ENCODE measurements at regions not wholly inside any gene's neighbourhood (a gene's known extent, or its start where the extent isn't known, plus 50 kb on each side); places are given as distances from the start of the nearest gene placed in this dataset.

DNA sequence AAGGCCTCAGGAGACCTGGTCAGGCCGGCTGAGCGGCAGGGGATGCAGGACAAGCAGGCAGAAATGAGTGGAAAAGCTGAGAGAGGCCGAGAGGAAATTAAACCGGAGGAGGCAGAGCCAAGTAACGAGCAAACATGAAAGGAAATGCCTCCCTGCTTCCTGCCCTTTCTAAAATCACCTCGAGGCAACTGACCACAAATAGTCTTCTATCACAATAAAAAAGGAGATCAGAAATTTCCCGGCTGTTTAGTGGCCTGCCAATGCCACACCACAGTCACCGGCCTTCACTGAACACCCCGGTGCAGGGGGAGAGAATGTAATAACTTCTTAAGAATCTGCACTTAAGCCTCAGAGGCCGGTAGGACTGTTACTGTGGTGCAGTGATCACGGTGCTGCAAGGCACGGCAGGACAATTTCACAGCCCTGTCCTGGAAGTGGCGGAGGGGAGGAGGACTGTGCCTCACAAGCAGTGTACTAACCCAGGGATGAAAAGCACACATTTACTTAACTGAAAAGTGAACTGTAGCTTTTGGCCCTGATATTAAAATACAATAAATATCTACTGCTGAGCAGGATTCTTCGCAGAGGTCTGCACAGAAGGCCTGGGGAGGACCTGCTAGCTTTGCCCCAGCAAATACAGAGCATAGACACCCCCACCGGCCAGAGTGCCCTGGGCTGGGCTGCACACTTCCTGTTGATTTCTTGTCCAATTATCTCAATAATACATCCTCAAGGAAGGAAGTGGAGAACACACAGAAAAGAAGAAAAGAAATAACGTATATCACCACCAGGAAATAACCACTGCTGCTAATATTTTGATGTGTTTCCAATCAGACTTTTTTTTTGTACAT lies 183.5 kb upstream of the NSMCE3 start:
- Histone ChIP-seq H3K27ac (ENCODE audit: insufficient read length, low read depth, low read length) (no peak overlapping the region), H3K18ac (ENCODE audit: insufficient read length, low read depth, low read length) (no peak overlapping the region), H3T11ph (ENCODE audit: low read length) (no peak overlapping the region), H2BK12ac (ENCODE audit: insufficient read length, low read depth, low read length) (no peak overlapping the region), H3K14ac (ENCODE audit: insufficient read depth, low read length) (no peak overlapping the region), H2AK5ac (ENCODE audit: insufficient read length, low read length) (no peak overlapping the region), H4K5ac (ENCODE audit: insufficient read length, low read depth, low read length) (no peak overlapping the region), H3K56ac (ENCODE audit: insufficient read length, low read depth, low read length) (no peak overlapping the region), H2BK5ac (ENCODE audit: insufficient read length, low read length) (no peak overlapping the region), H3K9me3 (ENCODE audit: control insufficient read depth, low read depth, low read length) (no peaks in the 10 kb centered on the region), H2BK120ac (ENCODE audit: low read depth, low read length, poor library complexity, severe bottlenecking) (no peak overlapping the region), H4K20me1 (ENCODE audit: control insufficient read depth, insufficient read depth, insufficient read length) (no peaks in the 10 kb centered on the region), H3K4me1 (ENCODE audit: insufficient read depth, low read length) (peaks cover 3% of the 10 kb centered on the region; the same call in 1 of the 2 replicates), H3K23ac (ENCODE audit: insufficient read length, low read depth, low read length) (no peak overlapping the region), H3K79me1 (ENCODE audit: insufficient read depth, low read depth, low read length, poor library complexity, severe bottlenecking) (no peaks in the 10 kb centered on the region), H3K4me2 (ENCODE audit: insufficient read depth, insufficient read length, low read length) (no peak overlapping the region), H3K23me2 (ENCODE audit: insufficient read length, low read depth, low read length, poor library complexity, severe bottlenecking) (no peaks in the 10 kb centered on the region), H4K8ac (replicated peaks; ENCODE audit: insufficient read length, low read depth, low read length) (no peak overlapping the region), H3K4ac (ENCODE audit: low read depth, low read length) (no peak overlapping the region), H2AFZ (ENCODE audit: low read length) (no peak overlapping the region), H3K79me2 (ENCODE audit: insufficient read depth, low read length) (no peaks in the 10 kb centered on the region), H2BK20ac (ENCODE audit: low read depth, low read length, poor library complexity, severe bottlenecking) (no peak overlapping the region), H3K9ac (ENCODE audit: extremely low read depth, insufficient read length, low read length) (no peak overlapping the region), H2BK15ac (ENCODE audit: low read depth, low read length) (no peak overlapping the region), H4K91ac (ENCODE audit: insufficient read length, low read depth, low read length) (no peak overlapping the region), H3K27me3 (ENCODE audit: insufficient read depth, low read length) (no peaks in the 10 kb centered on the region)
- DNase-seq: no peak
- no peak overlapping the region for H3K4me3 Mint-ChIP-seq
- H3K27me3 Mint-ChIP-seq (ENCODE audit: low read depth): no peaks in the 10 kb centered on the region; the same call in 1 of the 2 replicates
- peak overlapping the region; percentile 11 to 61 (median 54); a peak in 5 of 7 replicates for H3K27ac Mint-ChIP-seq
- H3K4me1 Mint-ChIP-seq: peaks cover 14 to 18% of the 10 kb centered on the region in 2 experiments
- no peak for TF ChIP-seq CTCF (conservative IDR thresholded peaks at IDR 0.05)
- WGBS (ENCODE audit: extremely low coverage, insufficient read length, low lambda C conversion rate): no CpG with 5 or more reads among the region's 16 CpGs
- peaks cover 2 to 4% of the 10 kb centered on the region in 2 experiments; a peak in 2 of 5 replicates for H3K9me3 Mint-ChIP-seq
- H3K36me3 Mint-ChIP-seq (ENCODE audit: insufficient read depth in 1 of 3, low read depth in 3 of 3): peaks cover 0 to 5% (median 2%) of the 10 kb centered on the region in 3 experiments; a peak in 3 of 7 replicates

All from H9 (cell line).